Mesenchymal stem cell (in vitro differentiated cells and primary cell): ENCODE measurements at regions not wholly inside any gene's neighbourhood (a gene's known extent, or its start where the extent isn't known, plus 50 kb on each side); places are given as distances from the start of the nearest gene placed in this dataset.

ENCODE experiments used
- DNase-seq: peaks from one replicate; pipeline ENCODE4 v3.0.0-alpha.2; 2013
- H2AFZ ChIP-seq: one replicate; pipeline ENCODE4 v1.6.1; 2013; ENCODE audit warnings: low read depth, mild to moderate bottlenecking, control low read depth, inconsistent platforms, low read length, moderate library complexity
- H2AK5ac ChIP-seq: 2 replicates; pipeline ENCODE4 v1.6.1; 2013; ENCODE audit warnings: low read length, moderate library complexity, mild to moderate bottlenecking, inconsistent platforms; ENCODE audit not compliant: severe bottlenecking
- H2BK120ac ChIP-seq: one replicate; pipeline ENCODE4 v1.6.1; 2013; ENCODE audit warnings: low read depth, mild to moderate bottlenecking, inconsistent platforms, low read length, moderate library complexity
- H2BK12ac ChIP-seq, 2 experiments: one replicate each; pipeline ENCODE4 v1.6.1; 2013; ENCODE audit warnings: inconsistent platforms in 2 of 2, low read length in 2 of 2, mild to moderate bottlenecking in 2 of 2, moderate library complexity in 2 of 2, control low read depth in 1 of 2
- H2BK15ac ChIP-seq: one replicate; pipeline ENCODE4 v1.6.1; 2013; ENCODE audit warnings: mild to moderate bottlenecking, low read depth, inconsistent platforms; ENCODE audit not compliant: poor library complexity, severe bottlenecking
- H2BK5ac ChIP-seq: 2 replicates; pipeline ENCODE4 v1.6.1; 2013; ENCODE audit warnings: low read depth, mild to moderate bottlenecking, low read length, control low read depth, inconsistent platforms; ENCODE audit not compliant: poor library complexity, severe bottlenecking
- H3K14ac ChIP-seq, 2 experiments: one replicate each; pipeline ENCODE4 v1.6.1; 2013; ENCODE audit warnings: inconsistent platforms in 2 of 2, low read length in 2 of 2, control low read depth in 1 of 2, mild to moderate bottlenecking in 1 of 2, moderate library complexity in 1 of 2
- H3K18ac ChIP-seq, 2 experiments: one replicate each; pipeline ENCODE4 v1.6.1; 2013; ENCODE audit warnings: inconsistent platforms in 2 of 2, low read length in 2 of 2, control low read depth in 1 of 2, low read depth in 1 of 2, mild to moderate bottlenecking in 1 of 2
- H3K23ac ChIP-seq, 2 experiments: one replicate each; pipeline ENCODE4 v1.6.1; 2013; ENCODE audit warnings: inconsistent platforms in 2 of 2, low read length in 2 of 2, mild to moderate bottlenecking in 2 of 2, moderate library complexity in 2 of 2, control low read depth in 1 of 2
- H3K27ac ChIP-seq: 2 replicates; pipeline ENCODE4 v1.5.1; 2013; ENCODE audit warnings: mild to moderate bottlenecking, moderate library complexity, low read length, control low read depth, inconsistent platforms; ENCODE audit not compliant: poor library complexity, severe bottlenecking
- H3K27me3 ChIP-seq, 2 experiments: 2 replicates each; pipeline versions ENCODE4 v1.6.1 to v1.7.0; 2013; ENCODE audit warnings: low read length in 2 of 2, mild to moderate bottlenecking in 2 of 2, moderate library complexity in 2 of 2, control low read depth in 1 of 2, inconsistent platforms in 1 of 2; ENCODE audit not compliant: control insufficient read depth in 1 of 2, insufficient read depth in 1 of 2
- H3K36me3 ChIP-seq, 2 experiments: 2 replicates each; pipeline versions ENCODE4 v1.6.1 to v1.7.0; 2013; ENCODE audit warnings: low read length in 2 of 2, control low read depth in 1 of 2, inconsistent platforms in 1 of 2, low read depth in 1 of 2, mild to moderate bottlenecking in 1 of 2; ENCODE audit not compliant: insufficient read depth in 2 of 2, control insufficient read depth in 1 of 2
- H3K4ac ChIP-seq, 2 experiments: one replicate each; pipeline ENCODE4 v1.6.1; 2013; ENCODE audit warnings: inconsistent platforms in 2 of 2, low read length in 2 of 2, mild to moderate bottlenecking in 2 of 2, moderate library complexity in 2 of 2, control low read depth in 1 of 2, low read depth in 1 of 2
- H3K4me1 ChIP-seq: 2 replicates; pipeline ENCODE4 v1.6.1; 2013; ENCODE audit warnings: low read depth, low read length, control low read depth; ENCODE audit not compliant: control insufficient read depth, insufficient read depth
- H3K4me2 ChIP-seq: 2 replicates; pipeline ENCODE4 v1.6.1; 2013; ENCODE audit warnings: low read length, mild to moderate bottlenecking, inconsistent platforms; ENCODE audit not compliant: poor library complexity, severe bottlenecking
- H3K4me3 ChIP-seq, 2 experiments: 2 replicates each; pipeline versions ENCODE4 v1.5.1 to v1.7.0; 2013; ENCODE audit warnings: low read length in 2 of 2, mild to moderate bottlenecking in 2 of 2, control low read depth in 1 of 2, low read depth in 1 of 2; ENCODE audit not compliant: insufficient read depth in 1 of 2
- H3K79me1 ChIP-seq: replicated peaks from 2 replicates; pipeline ENCODE4 v1.6.1; 2013; ENCODE audit warnings: mild to moderate bottlenecking, control low read depth, low read length, inconsistent platforms; ENCODE audit not compliant: poor library complexity, severe bottlenecking
- H3K9ac ChIP-seq: 2 replicates; pipeline ENCODE4 v1.7.0; 2013; ENCODE audit warnings: mild to moderate bottlenecking, low read length, moderate library complexity
- H3K9me3 ChIP-seq: 2 replicates; pipeline ENCODE4 v1.7.0; 2013; ENCODE audit warnings: mild to moderate bottlenecking, low read length; ENCODE audit not compliant: control insufficient read depth
- H4K8ac ChIP-seq: one replicate; pipeline ENCODE4 v1.6.1; 2013; ENCODE audit warnings: inconsistent platforms, mild to moderate bottlenecking, low read length, moderate library complexity
- H4K91ac ChIP-seq: one replicate; pipeline ENCODE4 v1.6.1; 2013; ENCODE audit warnings: mild to moderate bottlenecking, low read length, inconsistent platforms
- WGBS: methylation state at CpG from one replicate; pipeline ENCODE4 v1.1.7; 2013; ENCODE audit warnings: mixed read lengths; 5-methylcytosine and 5-hydroxymethylcytosine counted together

- Histone ChIP-seq H3K18ac (no peak overlapping the region), H3K23ac (no peak overlapping the region), H3K4me1 (no peaks in the 10 kb centered on the region), H2BK12ac (no peak overlapping the region), H3K4me2 (no peak overlapping the region), H3K27ac (no peak overlapping the region), H3K27me3 (no peaks in the 10 kb centered on the region), H2AFZ (no peak overlapping the region), H2AK5ac (no peak overlapping the region), H3K14ac (no peak overlapping the region), H3K9me3 (no peaks in the 10 kb centered on the region), H3K36me3 (no peaks in the 10 kb centered on the region), H4K91ac (no peak overlapping the region), H2BK5ac (no peak overlapping the region), H3K4ac (no peak overlapping the region), H2BK15ac (no peak overlapping the region), H4K8ac (no peak overlapping the region), H3K79me1 (no peaks in the 10 kb centered on the region), H3K4me3 (no peak overlapping the region), H2BK120ac (no peak overlapping the region), H3K9ac (no peak overlapping the region)
- 100% methylated on average over 1 of the region's 1 CpG for WGBS
- DNase-seq, result no peak
Measured at GRCh38 chr4:65911720-65912119, 241.4 kb upstream of the EPHA5 start.

- no peak overlapping the region for H2AFZ ChIP-seq
- H3K4ac ChIP-seq, result no peak overlapping the region
- H2BK15ac ChIP-seq, result no peak overlapping the region
- no peak overlapping the region for H4K8ac ChIP-seq
- H3K4me1 ChIP-seq, result no peaks in the 10 kb centered on the region
- no peaks in the 10 kb centered on the region for H3K79me1 ChIP-seq
- H3K9ac ChIP-seq, result no peak overlapping the region
- H3K18ac ChIP-seq, result no peak overlapping the region
- H3K23ac ChIP-seq, result no peak overlapping the region
- DNase-seq, result no peak
- no peak overlapping the region for H2BK12ac ChIP-seq
- H3K14ac ChIP-seq, result no peak overlapping the region
- no peaks in the 10 kb centered on the region for H3K27me3 ChIP-seq
- no peak overlapping the region for H4K91ac ChIP-seq
- no peak overlapping the region for H2AK5ac ChIP-seq
- H3K4me2 ChIP-seq, result no peak overlapping the region
- no peak overlapping the region for H3K4me3 ChIP-seq
- no peak overlapping the region for H2BK5ac ChIP-seq
- no peaks in the 10 kb centered on the region for H3K9me3 ChIP-seq
- no peak overlapping the region for H2BK120ac ChIP-seq
- no peaks in the 10 kb centered on the region for H3K36me3 ChIP-seq
- no peak overlapping the region for H3K27ac ChIP-seq
- 67% methylated on average over 5 of the region's 6 CpGs for WGBS
Measured at GRCh38 chr4:65893957-65894755, 223.9 kb upstream of the EPHA5 start.

GRCh38 chr4:65893271-65893670, 223.0 kb upstream of the EPHA5 start:
- H3K18ac ChIP-seq, result no peak overlapping the region
- no peak overlapping the region for H2BK120ac ChIP-seq
- DNase-seq, result no peak
- H2BK12ac ChIP-seq, result no peak overlapping the region
- H3K4ac ChIP-seq, result no peak overlapping the region
- no peak overlapping the region for H2BK5ac ChIP-seq
- H3K27me3 ChIP-seq, result no peaks in the 10 kb centered on the region
- no peak overlapping the region for H3K14ac ChIP-seq
- WGBS, result 13% methylated on average over 1 of the region's 1 CpG
- no peaks in the 10 kb centered on the region for H3K79me1 ChIP-seq
- no peaks in the 10 kb centered on the region for H3K9me3 ChIP-seq
- H4K91ac ChIP-seq, result no peak overlapping the region
- H3K23ac ChIP-seq, result no peak overlapping the region
- no peak overlapping the region for H3K4me3 ChIP-seq
- no peak overlapping the region for H3K9ac ChIP-seq
- H3K36me3 ChIP-seq, result no peaks in the 10 kb centered on the region
- no peak overlapping the region for H2AFZ ChIP-seq
- no peak overlapping the region for H2BK15ac ChIP-seq
- H2AK5ac ChIP-seq, result no peak overlapping the region
- no peak overlapping the region for H3K27ac ChIP-seq
- H4K8ac ChIP-seq, result no peak overlapping the region
- H3K4me2 ChIP-seq, result no peak overlapping the region
- no peaks in the 10 kb centered on the region for H3K4me1 ChIP-seq

DNA sequence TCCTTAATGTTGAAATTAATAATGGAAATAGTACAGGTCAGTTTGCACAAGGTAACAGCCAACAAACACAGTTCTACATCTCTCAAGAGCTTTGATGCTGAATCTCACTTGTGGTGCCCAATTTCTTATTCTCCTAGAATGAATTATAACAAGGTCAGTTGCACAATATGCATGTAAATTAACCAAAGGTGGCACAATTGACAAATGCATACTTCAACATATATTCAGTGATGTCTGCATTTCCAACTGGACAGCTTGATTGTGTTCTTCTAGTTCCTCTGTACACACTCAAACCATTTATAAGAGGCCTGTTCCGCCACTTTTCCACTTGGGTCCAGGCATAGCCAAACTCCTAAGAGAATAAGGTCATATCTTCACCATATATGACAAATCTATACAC, 210.3 kb upstream of the EPHA5 start:
- no peak for DNase-seq
- no peak overlapping the region for H2BK15ac ChIP-seq
- no peak overlapping the region for H3K9ac ChIP-seq
- no peak overlapping the region for H3K14ac ChIP-seq
- no peaks in the 10 kb centered on the region for H3K79me1 ChIP-seq
- no peak overlapping the region for H3K18ac ChIP-seq
- H2BK120ac ChIP-seq, result no peak overlapping the region
- no peaks in the 10 kb centered on the region for H3K27me3 ChIP-seq
- H2AK5ac ChIP-seq, result no peak overlapping the region
- no peaks in the 10 kb centered on the region for H3K9me3 ChIP-seq
- WGBS, result 91% methylated on average over 1 of the region's 1 CpG
- no peak overlapping the region for H3K4me2 ChIP-seq
- H3K4me1 ChIP-seq, result no peaks in the 10 kb centered on the region
- H4K91ac ChIP-seq, result no peak overlapping the region
- no peak overlapping the region for H2AFZ ChIP-seq
- no peak overlapping the region for H2BK12ac ChIP-seq
- H3K4me3 ChIP-seq, result no peak overlapping the region
- no peak overlapping the region for H4K8ac ChIP-seq
- no peak overlapping the region for H2BK5ac ChIP-seq
- no peak overlapping the region for H3K23ac ChIP-seq
- H3K36me3 ChIP-seq, result no peaks in the 10 kb centered on the region
- peak overlapping the region in 1 of 2 experiments; percentile 64 for H3K4ac ChIP-seq
- H3K27ac ChIP-seq, result no peak overlapping the region
